GM18520 (cell line): ENCODE measurements at regions not wholly inside any gene's neighbourhood (a gene's known extent, or its start where the extent isn't known, plus 50 kb on each side); places are given as distances from the start of the nearest gene placed in this dataset.
"Not testable (repeated sequence)": the region's sequence is repeated elsewhere in the genome, so short reads cannot be mapped to it uniquely, and the experiment has no call there.

Source experiments
- ATAC-seq: cut with Tn5 transposase; IDR thresholded peaks from one replicate; pipeline ENCODE4 v1.9.1; 2021; ENCODE audit not compliant: unreplicated experiment

DNA sequence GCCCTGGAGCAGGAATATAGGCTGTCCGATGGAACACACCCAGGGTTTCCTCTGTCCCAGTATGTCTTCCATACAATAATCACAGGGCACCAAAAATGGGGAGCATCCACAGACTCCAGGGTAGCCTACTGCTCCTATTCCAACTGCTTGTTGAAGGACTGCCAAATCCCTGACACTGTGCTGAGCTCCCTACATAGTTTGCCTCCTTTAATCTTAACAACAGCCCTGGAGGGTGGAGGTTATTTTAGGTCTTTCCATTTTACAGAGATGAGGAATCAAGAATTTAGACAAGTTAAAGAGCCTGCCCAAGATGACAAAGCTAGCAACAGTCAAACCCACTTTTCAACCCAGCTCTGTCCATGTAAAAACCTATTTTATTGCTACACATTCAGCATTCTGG is 790.4 kb downstream of the DIAPH3 start:
- ATAC-seq, result no peak

DNA sequence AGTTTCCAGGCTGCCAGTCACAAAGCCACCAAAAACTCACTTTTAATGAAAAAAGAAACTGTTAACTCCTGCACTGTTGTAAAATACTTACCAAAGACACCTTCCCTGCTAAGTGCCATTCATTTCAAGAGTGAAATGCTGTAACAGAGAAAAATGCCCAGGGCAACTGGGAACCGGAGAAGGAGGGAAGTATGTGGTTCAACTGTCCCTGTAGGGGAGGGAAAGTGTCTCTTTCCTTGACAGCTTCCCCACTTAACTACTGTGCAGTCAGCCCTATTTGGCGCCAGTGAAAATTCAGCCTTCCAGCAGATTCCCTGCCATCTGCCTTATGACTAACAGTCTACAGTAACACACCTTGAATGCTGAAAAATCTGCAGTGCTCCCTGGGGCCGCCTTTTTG is 789.0 kb downstream of the DIAPH3 start:
- no peak for ATAC-seq

DNA sequence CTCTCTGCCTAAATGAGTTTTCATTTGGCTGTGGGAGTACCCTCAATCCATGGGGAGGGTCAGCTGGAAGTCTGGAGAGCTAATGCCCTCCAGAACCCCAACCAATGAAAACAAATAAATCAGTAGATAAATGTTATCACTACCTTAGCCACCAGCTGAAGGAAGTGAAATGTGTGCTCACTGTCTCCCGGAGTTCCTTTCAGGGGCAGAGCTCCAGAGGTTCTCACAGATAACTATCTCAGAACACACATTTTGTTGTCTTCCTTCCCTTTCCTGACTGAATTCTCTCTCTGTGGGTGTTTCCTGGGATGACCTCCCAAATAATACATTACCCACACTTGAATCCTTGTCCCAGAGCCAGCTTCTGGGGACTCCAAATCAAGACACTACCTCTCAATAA is 779.6 kb downstream of the DIAPH3 start:
- no peak for ATAC-seq

DNA sequence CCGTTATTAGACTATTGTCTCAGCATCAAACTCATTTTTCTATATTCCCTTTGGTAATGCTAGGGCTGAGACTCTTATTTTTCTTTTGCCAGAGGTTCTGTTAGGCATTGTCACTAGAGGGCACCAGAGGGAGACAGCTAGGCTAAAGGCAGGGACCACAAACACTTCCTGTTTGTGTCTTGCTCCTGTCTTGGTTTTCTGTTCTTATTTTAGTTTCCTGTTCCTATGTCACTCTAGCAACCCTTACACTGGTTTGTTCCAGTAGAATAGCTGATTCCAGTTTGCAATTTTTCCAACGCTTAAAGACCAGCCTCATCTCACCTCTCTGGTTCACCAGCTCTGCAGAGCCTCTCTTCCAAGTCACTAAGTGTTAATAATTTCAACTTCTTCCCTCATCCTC is 772.0 kb downstream of the DIAPH3 start:
- peak; percentile 97 for ATAC-seq

DNA sequence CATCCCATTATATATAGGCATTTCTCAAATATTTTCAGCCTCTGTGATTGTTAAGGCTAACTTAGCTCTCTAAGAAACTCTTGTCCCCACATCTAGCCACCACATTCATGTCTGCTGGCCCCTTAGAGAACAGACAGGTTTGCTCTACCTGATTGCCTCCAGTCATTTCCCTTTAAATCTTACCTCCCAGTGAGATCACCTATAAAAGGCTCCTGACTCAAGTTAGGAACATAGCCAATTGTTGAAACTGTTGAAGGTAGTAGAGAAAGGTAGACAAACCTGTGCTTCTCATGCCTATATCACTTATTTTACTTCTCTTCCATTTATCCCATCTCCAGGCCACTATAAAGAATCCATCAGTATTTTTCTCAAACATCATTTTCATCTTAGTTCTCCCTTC is 771.4 kb downstream of the DIAPH3 start:
- no peak for ATAC-seq

DNA sequence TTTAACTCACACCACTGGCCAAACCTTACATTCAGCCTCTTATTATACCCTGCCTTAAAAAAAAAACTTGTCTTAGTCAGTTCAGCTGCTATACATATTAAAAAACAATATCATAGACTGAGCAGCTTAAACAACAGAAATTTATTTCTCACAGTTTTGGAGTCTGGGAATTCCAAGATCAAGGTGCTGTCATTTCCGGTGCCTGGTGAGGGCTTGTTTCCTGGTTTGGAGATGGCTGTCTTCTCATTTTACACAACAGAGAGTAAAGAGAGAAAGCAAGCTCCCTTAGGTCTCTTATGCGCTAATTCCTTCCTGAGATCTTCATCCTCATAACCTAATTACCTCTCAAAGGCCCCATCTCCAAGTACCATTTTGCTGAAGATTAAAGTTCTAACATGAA is 769.2 kb downstream of the DIAPH3 start:
- no peak for ATAC-seq

DNA sequence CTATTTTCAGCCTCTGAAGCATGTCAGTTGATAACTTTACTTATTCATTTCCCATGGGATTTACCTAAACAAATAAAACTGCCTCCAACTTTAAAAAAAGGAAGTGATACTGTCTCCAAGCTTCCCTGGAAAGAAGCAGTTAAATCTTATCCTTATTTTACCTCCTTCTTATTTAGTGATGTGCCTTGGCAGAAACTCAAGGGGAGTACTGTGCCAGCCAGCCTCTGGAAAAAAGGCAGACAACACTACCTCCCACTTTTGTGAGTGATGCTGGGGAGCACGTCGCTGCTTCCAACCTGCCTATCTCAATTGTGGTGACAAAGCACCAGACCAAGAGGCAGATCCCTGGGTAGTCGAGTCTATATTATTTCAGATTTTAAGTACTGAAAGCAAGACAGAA is 765.6 kb downstream of the DIAPH3 start:
- no peak for ATAC-seq

DNA sequence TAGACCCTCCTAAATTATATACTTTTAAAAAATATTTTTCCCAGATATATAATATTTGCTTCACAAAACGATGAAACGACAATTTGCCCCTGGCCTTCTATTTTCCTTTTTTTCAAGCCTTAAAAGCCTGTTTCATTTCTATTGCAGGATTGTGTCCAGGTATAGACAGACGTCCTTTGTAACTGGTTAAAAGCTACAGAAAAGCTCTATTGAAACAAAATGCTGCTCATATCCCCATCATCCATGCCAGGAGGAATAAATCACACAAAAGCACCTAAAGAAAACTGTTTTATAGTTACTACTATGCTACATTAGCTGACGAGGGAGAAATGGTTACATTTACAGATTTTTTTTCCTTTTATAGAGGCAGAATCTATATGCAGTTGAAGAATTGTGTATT is 765.1 kb downstream of the DIAPH3 start:
- ATAC-seq, result no peak

DNA sequence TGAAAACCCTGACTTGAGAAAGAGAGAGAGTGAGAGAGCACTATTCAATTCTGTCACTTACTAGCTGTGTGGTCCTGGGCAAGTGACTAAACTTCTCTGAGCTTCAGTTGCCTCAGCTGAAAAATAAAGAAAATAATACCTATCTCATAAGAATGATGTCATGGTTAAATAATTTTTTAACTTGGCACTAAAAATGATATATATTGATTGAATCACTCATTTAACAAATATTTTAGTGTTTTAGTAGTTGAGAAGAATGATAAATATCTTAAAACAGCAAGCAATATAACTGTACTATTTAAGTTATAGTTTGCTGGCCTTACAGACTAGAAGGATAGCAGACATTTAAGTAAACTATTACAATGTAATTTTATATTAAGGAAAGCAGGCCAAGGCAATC is 764.2 kb downstream of the DIAPH3 start:
- ATAC-seq, result no peak

DNA sequence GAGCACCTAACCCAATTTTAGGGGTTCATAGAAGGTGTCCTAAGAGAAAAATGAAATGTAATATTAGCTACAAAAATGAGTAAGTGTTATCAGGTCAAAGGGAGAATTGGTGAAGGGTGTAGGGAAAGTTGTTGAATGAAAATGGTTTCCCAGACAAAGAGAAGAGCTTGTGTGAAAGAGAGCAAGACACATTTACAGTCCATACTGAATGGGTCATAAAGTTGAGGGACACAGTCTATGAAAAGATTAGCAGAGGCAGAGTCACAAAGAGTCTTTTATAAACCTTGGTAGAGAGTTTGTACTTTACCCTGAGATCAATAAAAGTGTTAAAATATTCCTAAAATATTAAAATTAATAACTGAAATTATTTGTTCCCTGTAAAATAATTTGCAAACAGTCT is 759.4 kb downstream of the DIAPH3 start:
- ATAC-seq, result no peak

DNA sequence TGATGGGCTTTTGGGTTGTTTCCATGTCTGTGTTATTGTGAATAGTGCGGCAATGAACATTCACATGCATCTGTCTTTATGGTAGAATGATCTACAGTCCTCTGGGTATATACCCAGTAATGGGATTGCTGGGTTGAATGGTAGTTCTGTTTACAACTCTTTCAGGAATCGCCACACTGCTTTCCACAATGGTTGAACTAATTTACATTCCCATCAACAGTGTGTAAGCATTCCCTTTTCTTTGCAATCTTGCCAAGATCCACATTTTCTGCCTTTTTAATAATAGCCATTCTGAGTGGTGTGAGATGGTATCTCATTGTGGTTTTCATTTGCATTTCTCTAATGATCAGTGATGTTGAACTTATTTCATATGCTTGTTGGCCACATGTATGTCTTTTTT is 756.5 kb downstream of the DIAPH3 start:
- not testable (repeated sequence) for ATAC-seq

DNA sequence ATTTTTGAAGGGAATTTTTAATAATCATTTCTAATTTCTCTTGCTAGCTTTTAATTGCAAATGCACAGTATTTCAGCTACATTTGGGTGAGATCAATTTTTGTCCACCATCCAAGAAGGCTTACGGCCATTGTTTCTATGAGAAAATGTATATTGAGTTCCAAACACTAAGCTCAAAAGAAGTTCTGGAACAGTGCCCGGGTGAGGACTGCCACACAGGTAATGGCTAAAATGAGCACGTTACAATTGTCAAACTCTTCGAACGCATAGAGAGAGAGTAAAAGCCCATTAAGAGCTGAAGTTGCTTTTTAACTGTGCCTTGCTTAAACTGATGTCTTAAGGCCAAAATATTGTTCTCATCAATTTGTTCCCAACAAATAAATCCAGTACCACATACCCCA is 755.0 kb downstream of the DIAPH3 start:
- ATAC-seq, result no peak

DNA sequence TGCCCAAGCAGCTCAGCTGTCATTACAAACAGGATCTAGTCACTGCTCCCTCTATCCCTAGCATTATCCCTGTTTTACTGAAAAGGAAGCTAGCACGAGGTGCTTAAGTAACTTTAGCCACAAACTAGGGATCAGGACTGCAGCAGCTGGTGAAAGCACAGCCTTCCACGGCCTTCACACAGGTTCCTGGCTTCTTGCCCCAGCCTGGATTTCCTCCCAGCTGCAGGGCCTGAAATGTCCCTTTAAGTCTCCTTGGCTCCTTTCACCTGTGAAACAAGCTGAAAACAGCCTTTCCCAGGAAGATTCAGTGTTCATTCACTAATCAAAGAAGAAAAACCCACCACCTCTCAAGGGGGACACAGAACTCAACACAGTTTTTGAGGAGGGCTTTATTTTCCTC is 754.5 kb downstream of the DIAPH3 start:
- no peak for ATAC-seq

DNA sequence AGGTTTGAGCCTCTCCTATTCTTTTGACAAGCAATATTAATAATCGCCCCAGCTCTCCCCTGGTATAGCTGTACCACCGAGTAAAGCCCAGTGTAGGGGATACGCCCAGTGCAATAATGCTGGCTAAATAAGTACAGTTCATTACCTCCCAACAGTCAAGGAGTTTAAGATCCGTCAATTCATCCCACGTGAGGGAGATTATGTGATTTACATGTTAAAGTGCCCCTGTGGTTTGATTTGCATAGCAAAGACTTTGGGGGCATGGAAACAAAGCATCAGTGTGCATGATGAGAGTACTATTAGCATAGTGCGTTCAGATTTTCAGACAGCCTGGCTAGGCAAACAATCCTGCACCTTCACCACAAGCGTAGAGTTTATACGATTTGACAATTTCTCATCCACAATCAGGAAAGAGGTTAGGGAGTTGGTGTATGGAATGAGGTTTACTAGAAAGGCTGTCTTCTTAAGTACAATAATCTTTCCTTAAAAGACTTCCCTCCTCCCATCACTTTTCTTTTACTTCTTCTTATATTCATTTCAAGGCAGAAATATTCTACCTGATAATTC is 754.0 kb downstream of the DIAPH3 start:
- ATAC-seq, result no peak

DNA sequence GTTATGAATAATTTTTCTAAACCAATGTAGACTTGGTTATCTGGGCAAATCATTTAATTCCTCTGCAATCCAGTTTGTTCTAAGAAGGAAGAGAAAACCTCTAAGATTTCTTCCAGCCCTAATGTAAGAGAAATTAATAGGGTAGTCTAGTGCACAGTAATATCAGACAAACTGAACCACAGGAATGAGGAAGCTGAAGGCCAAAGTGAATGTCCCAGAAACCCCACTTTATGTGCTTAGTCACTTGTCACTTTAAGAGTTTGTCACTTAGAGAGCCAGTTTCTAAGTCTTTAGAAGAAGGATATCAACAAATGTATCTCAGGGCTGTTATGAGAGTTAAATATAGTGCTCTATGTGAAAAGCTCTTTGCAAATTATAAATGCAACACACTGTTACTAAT is 750.6 kb downstream of the DIAPH3 start:
- peak; percentile 89 for ATAC-seq

DNA sequence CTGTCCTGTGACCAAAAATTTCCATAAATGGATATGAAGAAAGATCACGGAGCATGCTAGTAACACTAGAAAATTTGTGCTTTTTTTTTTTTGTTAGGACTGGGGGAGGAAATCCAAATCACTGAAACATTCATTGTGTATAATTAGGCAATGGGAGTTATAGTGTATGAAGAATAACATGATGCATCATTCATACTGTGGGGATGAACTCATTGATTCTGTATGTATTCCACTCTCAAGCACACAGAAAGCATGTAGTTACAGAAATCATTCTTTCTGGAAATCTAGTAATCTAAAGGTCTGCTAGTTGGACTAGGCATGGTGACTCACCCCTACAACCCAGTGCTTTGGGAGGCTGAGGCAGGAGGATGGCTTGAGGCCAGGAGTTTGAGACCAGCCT is 749.7 kb downstream of the DIAPH3 start:
- ATAC-seq, result no peak

DNA sequence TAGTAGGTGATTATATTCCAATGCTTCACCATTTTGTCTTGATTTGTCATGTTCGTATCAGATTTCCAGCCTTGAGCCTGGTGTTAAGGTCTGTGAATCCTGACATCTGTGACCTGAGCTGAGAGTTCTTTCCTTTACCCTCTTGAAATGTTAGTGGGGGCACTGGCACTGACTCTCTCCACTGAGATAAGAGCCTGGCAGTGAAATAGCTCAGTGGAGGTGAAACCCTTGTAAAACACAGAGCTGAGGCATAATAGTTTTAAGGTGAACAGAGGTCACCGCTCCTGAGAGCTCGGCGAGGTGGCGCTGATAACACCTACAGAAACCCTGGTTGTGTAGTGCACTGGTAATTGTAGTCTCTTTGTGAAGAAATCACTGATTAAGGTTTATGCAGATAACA is 748.2 kb downstream of the DIAPH3 start:
- no peak for ATAC-seq

DNA sequence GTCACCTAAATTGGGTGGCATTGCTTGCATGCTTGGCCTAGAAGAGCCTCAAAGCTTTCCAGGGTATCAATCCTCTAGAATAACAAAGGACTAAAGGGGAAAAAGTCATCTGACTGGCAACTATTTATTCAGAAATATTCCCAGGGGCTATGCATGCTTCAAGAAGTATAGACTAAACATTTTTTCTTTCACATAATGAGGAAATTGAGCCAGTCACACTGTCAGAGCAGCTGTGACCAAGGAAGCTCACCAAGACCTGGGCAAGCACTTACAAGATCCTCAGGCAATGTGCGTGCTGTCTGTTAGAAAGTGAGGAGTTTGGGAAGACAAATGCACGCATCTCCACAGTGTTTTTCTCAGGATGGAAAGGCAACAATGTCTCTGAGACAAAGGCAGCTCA is 747.2 kb downstream of the DIAPH3 start:
- no peak for ATAC-seq

DNA sequence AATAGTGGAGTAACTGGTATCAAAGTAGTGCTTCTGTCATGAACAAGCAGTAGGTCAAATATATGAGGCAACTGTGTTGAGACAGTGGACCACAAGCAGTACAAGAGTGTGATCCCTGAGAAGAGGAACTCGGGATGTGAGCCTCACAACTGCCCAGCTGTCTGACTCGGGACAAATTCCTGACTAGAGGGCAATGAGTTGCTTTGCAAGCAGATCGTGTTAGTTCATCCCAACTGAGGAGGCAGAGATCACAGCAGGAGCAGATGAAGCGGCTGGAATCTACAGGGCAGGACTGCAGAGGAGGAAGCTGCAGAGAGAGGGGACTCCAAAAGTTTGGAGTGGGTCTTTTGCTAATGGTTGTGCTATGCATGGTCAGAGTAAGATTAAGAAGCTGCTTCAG is 741.1 kb downstream of the DIAPH3 start:
- ATAC-seq, result no peak

DNA sequence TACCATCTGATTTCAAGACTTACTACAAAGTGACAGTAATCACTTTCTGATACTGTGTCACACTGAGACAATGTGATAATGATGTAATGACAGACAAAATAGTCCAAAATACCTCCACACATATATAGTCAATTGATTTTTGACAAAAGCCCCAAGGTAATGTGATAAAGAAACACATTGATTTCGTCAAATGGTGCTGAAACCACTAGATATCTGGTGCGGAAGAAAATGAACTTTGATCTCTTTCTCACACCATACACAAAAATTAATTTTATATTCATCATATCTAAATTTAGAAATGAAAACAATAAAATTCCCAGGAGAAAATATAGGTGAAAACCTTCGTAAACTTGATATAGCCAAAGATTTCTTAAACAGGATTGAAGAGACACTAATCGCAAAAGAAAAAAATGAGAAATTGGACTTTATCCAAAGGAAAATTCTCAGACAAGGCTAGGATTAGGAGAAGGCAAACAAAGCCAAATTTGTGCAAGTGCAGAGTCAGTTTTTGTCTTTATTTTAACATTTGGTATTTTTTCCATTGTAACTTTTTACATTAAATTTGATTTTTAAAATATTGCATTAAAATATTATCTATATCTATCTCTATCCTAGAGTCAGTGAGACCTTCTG is 739.9 kb downstream of the DIAPH3 start:
- ATAC-seq, result no peak

DNA sequence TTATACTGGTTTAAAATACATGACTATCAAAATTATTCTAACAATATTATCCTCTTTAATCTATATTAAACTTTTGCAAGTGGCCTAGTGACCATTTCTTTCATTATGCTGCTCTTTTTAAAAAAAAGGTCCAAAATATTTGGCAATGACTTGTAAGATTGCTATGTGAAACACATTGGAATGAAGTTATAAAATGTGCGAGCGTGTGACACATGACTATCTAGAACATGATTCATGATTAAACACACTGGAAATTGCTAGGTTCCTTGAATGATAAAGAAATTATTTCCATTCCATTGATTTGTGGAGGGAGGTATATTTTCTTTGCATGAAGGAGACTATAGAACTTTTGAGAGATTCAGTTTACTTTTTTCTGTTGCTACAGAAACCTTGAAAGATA is 739.1 kb downstream of the DIAPH3 start:
- ATAC-seq, result no peak

DNA sequence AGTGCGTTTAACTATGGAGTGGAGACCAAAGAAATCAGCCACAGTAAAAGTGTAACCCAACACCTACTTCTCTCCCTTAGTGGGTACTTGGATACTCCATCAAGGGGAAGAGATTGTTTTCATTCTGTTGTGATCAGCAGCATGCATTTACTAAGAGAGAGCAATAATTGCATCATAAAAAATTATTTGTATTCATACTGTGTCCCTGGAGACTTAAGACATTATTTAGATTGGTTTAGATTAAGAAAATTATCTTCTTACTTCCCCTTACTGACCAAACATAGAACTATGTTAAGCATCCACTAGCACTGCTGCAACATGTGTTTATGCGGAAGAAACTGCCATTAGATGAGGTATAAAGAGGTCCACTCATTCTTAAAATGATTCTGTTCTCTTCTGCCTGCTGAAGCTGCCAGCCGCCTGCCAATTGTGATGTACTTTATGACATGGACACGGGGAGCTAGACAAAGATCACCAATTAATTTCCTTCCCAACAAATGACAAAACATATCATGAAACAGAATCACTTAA is 738.5 kb downstream of the DIAPH3 start:
- ATAC-seq, result no peak

DNA sequence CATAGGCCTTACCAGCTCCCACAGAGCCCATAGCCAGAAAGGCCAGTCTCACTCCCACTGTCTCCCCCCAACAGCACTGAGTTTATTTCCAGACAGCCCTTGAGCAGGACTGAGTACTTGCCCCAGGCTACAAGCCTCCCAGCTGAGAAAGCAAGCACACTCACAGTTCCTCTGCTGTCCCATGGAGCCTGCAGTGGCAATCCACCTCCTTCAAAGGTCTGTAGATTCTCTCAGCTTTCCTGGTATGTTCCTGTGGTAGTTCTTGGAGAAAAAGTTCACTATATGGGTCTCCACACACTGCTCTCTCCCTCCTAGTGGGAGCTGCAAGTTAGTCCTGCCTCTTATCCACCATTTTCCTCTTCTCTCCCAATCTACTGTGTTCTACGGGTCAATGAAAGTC is 728.7 kb downstream of the DIAPH3 start:
- no peak for ATAC-seq
